HG03196 (cell line): ENCODE measurements at regions not wholly inside any gene's neighbourhood (a gene's known extent, or its start where the extent isn't known, plus 50 kb on each side); places are given as distances from the start of the nearest gene placed in this dataset.

Experiments used
- ATAC-seq: cut with Tn5 transposase; IDR thresholded peaks from one replicate; pipeline ENCODE4 v1.9.1; 2021; ENCODE audit not compliant: unreplicated experiment

GRCh38 chr3:66740260-66740659 is 239.4 kb upstream of the LRIG1 start:
- ATAC-seq = no peak

GRCh38 chr3:66744521-66744920 is 243.7 kb upstream of the LRIG1 start:
- no peak for ATAC-seq

GRCh38 chr3:66744986-66745385 is 244.2 kb upstream of the LRIG1 start:
- no peak for ATAC-seq

GRCh38 chr3:66747261-66747660 is 246.4 kb upstream of the LRIG1 start:
- ATAC-seq = no peak

GRCh38 chr3:66747696-66748095 is 246.9 kb upstream of the LRIG1 start:
- no peak for ATAC-seq

GRCh38 chr3:66748175-66748876 is 247.5 kb upstream of the LRIG1 start:
- ATAC-seq = no peak

GRCh38 chr3:66751842-66752241 is 246.3 kb upstream of the KBTBD8 start:
- no peak for ATAC-seq

GRCh38 chr3:66753670-66754069 is 244.4 kb upstream of the KBTBD8 start:
- ATAC-seq = no peak

GRCh38 chr3:66754613-66755012 is 243.5 kb upstream of the KBTBD8 start:
- ATAC-seq = no peak

- no peak for ATAC-seq
These were observed 242.2 kb upstream of the KBTBD8 start for GRCh38 chr3:66755924-66756323.

GRCh38 chr3:66756468-66757036 is 241.6 kb upstream of the KBTBD8 start:
- ATAC-seq = no peak

GRCh38 chr3:66761093-66761780 is 236.9 kb upstream of the KBTBD8 start:
- no peak for ATAC-seq

- no peak for ATAC-seq
These were observed 235.0 kb upstream of the KBTBD8 start for GRCh38 chr3:66762916-66763693.

GRCh38 chr3:66778107-66778506 is 220.0 kb upstream of the KBTBD8 start:
- no peak for ATAC-seq

GRCh38 chr3:66778777-66779176 is 219.3 kb upstream of the KBTBD8 start:
- ATAC-seq = no peak

GRCh38 chr3:66785191-66785909 is 212.8 kb upstream of the KBTBD8 start:
- ATAC-seq = no peak

- no peak for ATAC-seq
These were observed 208.4 kb upstream of the KBTBD8 start for GRCh38 chr3:66789580-66790237.

GRCh38 chr3:66792086-66792485 is 206.0 kb upstream of the KBTBD8 start:
- ATAC-seq = no peak

GRCh38 chr3:66795365-66795764 is 202.7 kb upstream of the KBTBD8 start:
- ATAC-seq = no peak

- ATAC-seq = no peak
These were observed 201.8 kb upstream of the KBTBD8 start for GRCh38 chr3:66796343-66796742.
